Suprapubic skin (tissue), 4 donors: ENCODE measurements at regions not wholly inside any gene's neighbourhood (a gene's known extent, or its start where the extent isn't known, plus 50 kb on each side); places are given as distances from the start of the nearest gene placed in this dataset.

Experiments
- DNase-seq, 2 donors: peaks; one replicate each; pipeline ENCODE4 v3.0.0-alpha.2; 2019; ENCODE audit warnings: low spot score in 2 of 2
- H3K27ac ChIP-seq: fragments of 200-600 bp; sonication (generic); one replicate; pipeline ENCODE4 v1.5.1; 2019
- H3K27me3 ChIP-seq: fragments of 200-600 bp; sonication (generic); one replicate; pipeline ENCODE4 v1.5.1; 2019
- H3K36me3 ChIP-seq: fragments of 200-600 bp; sonication (generic); one replicate; pipeline ENCODE4 v1.5.1; 2019
- H3K4me1 ChIP-seq: fragments of 200-600 bp; sonication (generic); one replicate; pipeline ENCODE4 v1.5.1; 2019
- H3K4me3 ChIP-seq: fragments of 200-600 bp; sonication (generic); one replicate; pipeline ENCODE4 v1.5.1; 2019; ENCODE audit warnings: mild to moderate bottlenecking
- H3K9me3 ChIP-seq: fragments of 200-600 bp; sonication (generic); one replicate; pipeline ENCODE4 v1.5.1; 2019
- EP300 ChIP-seq: sonication (generic); formaldehyde crosslinking; IDR thresholded peaks from one replicate; pipeline ENCODE4 v1.6.1; 2017; ENCODE audit warnings: antibody characterized with exemption
- POLR2A ChIP-seq, 2 donors: fragments of 450-650 bp; IDR thresholded peaks; one replicate each; pipeline ENCODE4 v1.6.1; 2017; ENCODE audit warnings: antibody characterized with exemption in 2 of 2, mild to moderate bottlenecking in 2 of 2, moderate library complexity in 2 of 2
- POLR2AphosphoS5 ChIP-seq, 3 donors: sonication (generic); formaldehyde crosslinking; IDR thresholded peaks; one replicate each; pipeline ENCODE4 v1.6.1; 2017; ENCODE audit warnings: antibody characterized with exemption in 3 of 3
- WGBS: methylation state at CpG from one replicate; pipeline ENCODE4 v1.1.5; 2018; 5-methylcytosine and 5-hydroxymethylcytosine counted together
- TF ChIP-seq, protein P1 (sequence below), 2 donors: fragments of 200-600 bp in 1 of 2; fragments of 450-650 bp in 1 of 2; sonication (generic) in 1 of 2; IDR thresholded peaks; one replicate each; pipeline ENCODE4 v1.5.1; 2016 to 2019; ENCODE audit warnings: antibody characterized with exemption in 2 of 2, mild to moderate bottlenecking in 1 of 2, moderate library complexity in 1 of 2

DNA sequence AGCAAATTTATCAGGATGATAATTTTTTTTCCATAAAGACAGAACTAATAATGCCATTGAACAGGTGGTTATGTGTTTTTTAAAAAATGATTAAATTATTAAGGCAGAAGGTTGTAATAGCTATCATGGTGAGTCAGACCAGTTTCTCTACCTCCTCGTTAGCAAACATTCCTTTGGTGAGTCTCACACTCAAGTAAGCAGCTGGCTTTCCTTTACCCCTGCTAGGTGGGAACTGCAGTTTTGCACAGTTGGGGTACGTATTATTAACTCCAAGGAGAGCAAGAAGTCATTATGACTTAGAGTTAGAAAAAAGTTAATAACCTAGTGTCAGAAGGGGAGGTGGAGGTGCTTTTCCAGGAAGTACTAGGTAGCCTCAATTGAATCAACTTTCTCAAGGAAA, 165.3 kb downstream of the SNAPC1 start:
- Histone ChIP-seq H3K4me1 (no peaks in the 10 kb centered on the region), H3K4me3 (no peak overlapping the region), H3K36me3 (no peaks in the 10 kb centered on the region), H3K9me3 (no peaks in the 10 kb centered on the region), H3K27ac (no peak overlapping the region), H3K27me3 (no peaks in the 10 kb centered on the region)
- no peak for DNase-seq
- WGBS = 36% methylated on average over 2 of the region's 2 CpGs
- TF ChIP-seq, protein P1, sequence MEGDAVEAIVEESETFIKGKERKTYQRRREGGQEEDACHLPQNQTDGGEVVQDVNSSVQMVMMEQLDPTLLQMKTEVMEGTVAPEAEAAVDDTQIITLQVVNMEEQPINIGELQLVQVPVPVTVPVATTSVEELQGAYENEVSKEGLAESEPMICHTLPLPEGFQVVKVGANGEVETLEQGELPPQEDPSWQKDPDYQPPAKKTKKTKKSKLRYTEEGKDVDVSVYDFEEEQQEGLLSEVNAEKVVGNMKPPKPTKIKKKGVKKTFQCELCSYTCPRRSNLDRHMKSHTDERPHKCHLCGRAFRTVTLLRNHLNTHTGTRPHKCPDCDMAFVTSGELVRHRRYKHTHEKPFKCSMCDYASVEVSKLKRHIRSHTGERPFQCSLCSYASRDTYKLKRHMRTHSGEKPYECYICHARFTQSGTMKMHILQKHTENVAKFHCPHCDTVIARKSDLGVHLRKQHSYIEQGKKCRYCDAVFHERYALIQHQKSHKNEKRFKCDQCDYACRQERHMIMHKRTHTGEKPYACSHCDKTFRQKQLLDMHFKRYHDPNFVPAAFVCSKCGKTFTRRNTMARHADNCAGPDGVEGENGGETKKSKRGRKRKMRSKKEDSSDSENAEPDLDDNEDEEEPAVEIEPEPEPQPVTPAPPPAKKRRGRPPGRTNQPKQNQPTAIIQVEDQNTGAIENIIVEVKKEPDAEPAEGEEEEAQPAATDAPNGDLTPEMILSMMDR (IDR thresholded peaks at IDR 0.05) = no peak
- TF ChIP-seq EP300 = no peak
- TF ChIP-seq POLR2AphosphoS5 (IDR thresholded peaks at IDR 0.05) = no peak
- TF ChIP-seq POLR2A (IDR thresholded peaks at IDR 0.05) = no peak

DNA sequence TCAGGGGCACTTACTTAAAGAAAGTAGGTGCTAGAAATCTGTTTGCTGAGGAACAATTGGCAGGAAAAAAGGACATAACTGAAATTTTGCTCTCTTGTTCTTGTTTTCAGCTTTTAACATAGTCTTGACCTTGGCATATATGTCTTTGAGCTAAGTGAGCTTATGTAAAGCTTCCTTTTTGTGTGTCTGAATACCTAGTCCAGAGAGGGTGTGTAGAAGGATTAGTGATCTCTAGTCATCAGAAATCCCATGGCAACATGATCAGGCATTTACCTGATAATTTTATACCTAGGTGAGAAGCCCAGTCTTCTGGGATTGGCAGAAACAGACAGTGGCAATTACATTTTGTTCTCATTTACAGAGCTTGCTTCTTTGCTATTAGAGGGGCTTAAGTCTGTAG, 166.1 kb downstream of the SNAPC1 start:
- H3K36me3 ChIP-seq = no peaks in the 10 kb centered on the region
- H3K9me3 ChIP-seq = no peaks in the 10 kb centered on the region
- no peaks in the 10 kb centered on the region for H3K4me1 ChIP-seq
- H3K4me3 ChIP-seq = no peak overlapping the region
- DNase-seq = no peak
- no peak overlapping the region for H3K27ac ChIP-seq
- TF ChIP-seq POLR2A (IDR thresholded peaks at IDR 0.05) = no peak
- no peak for TF ChIP-seq EP300
- TF ChIP-seq POLR2AphosphoS5 (IDR thresholded peaks at IDR 0.05) = no peak
- TF ChIP-seq, protein P1 (IDR thresholded peaks at IDR 0.05) = no peak
- H3K27me3 ChIP-seq = no peaks in the 10 kb centered on the region

DNA sequence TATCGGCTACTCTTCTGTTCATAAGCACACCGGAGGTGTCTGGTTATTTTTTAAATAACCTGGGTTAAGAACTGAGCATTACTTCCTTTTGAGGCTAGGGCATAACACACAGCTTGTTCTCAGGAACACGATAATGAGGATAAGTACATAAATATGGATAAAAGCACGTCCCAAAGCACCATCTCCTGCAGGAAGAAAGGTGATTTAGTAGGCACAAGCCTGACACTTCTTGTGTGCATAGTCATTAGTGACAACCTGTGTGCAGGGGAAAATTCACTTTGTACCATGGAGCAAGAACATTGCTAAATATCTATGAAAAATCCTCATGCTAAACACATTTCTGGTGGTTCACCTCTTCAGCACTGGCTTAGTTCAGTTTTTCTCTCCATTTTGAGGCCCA, 166.5 kb downstream of the SNAPC1 start:
- 85% methylated on average over 4 of the region's 4 CpGs for WGBS
- no peaks in the 10 kb centered on the region for H3K4me1 ChIP-seq
- no peaks in the 10 kb centered on the region for H3K9me3 ChIP-seq
- no peak overlapping the region for H3K27ac ChIP-seq
- H3K27me3 ChIP-seq = no peaks in the 10 kb centered on the region
- H3K36me3 ChIP-seq = no peaks in the 10 kb centered on the region
- no peak for DNase-seq
- H3K4me3 ChIP-seq = no peak overlapping the region
- TF ChIP-seq, protein P1 (IDR thresholded peaks at IDR 0.05) = no peak
- TF ChIP-seq POLR2A (IDR thresholded peaks at IDR 0.05) (no peak), EP300 (no peak), POLR2AphosphoS5 (IDR thresholded peaks at IDR 0.05) (no peak)

- 64% methylated on average over 2 of the region's 2 CpGs for WGBS
- TF ChIP-seq, protein P1 (IDR thresholded peaks at IDR 0.05) = no peak
- TF ChIP-seq POLR2AphosphoS5 (IDR thresholded peaks at IDR 0.05) = no peak
- no peak for TF ChIP-seq POLR2A (IDR thresholded peaks at IDR 0.05)
- no peak for TF ChIP-seq EP300
Observed at GRCh38 chr14:61929651-61930050, 167.4 kb downstream of the SNAPC1 start.

GRCh38 chr14:61930101-61930857, 168.1 kb downstream of the SNAPC1 start:
- WGBS = 93% methylated on average over 6 of the region's 6 CpGs
- H3K4me3 ChIP-seq = no peak overlapping the region
- DNase-seq = no peak
- TF ChIP-seq POLR2AphosphoS5 (IDR thresholded peaks at IDR 0.05) (no peak), EP300 (no peak), POLR2A (IDR thresholded peaks at IDR 0.05) (no peak)
- TF ChIP-seq, protein P1 (IDR thresholded peaks at IDR 0.05) = no peak
- H3K27ac ChIP-seq = no peak overlapping the region
- no peaks in the 10 kb centered on the region for H3K9me3 ChIP-seq
- H3K4me1 ChIP-seq = no peaks in the 10 kb centered on the region
- no peaks in the 10 kb centered on the region for H3K27me3 ChIP-seq
- no peaks in the 10 kb centered on the region for H3K36me3 ChIP-seq

More at GRCh38 chr14:61929651-61930050, 167.4 kb downstream of the SNAPC1 start:
- Histone ChIP-seq H3K36me3 (no peaks in the 10 kb centered on the region), H3K4me3 (no peak overlapping the region), H3K27ac (no peak overlapping the region), H3K4me1 (no peaks in the 10 kb centered on the region), H3K9me3 (no peaks in the 10 kb centered on the region), H3K27me3 (no peaks in the 10 kb centered on the region)
- DNase-seq = no peak
